ENCODE measurements at regions not wholly inside any gene's neighbourhood (a gene's known extent, or its start where the extent isn't known, plus 50 kb on each side); places are given as distances from the start of the nearest gene placed in this dataset.
"Not testable (repeated sequence)": the region's sequence is repeated elsewhere in the genome, so short reads cannot be mapped to it uniquely, and the experiment has no call there.

GRCh38 chrX:3820167-3820566 lies 106.7 kb upstream of the PRKX start:
- WGBS (ENCODE audit: low lambda C conversion rate), result 13% methylated on average over 4 of the region's 4 CpGs

GRCh38 chrX:3817480-3817879 lies 104.0 kb upstream of the PRKX start:
- Histone ChIP-seq H3F3A (replicated peaks; ENCODE audit: insufficient read depth) (peaks cover 25% of the 10 kb centered on the region), H3K36me3 (replicated peaks in 1 of 2; ENCODE audit: control insufficient read depth in 1 of 2, insufficient read depth in 2 of 2, low read length in 1 of 2) (peaks cover 11 to 27% of the 10 kb centered on the region in 2 experiments), H4K20me1 (ENCODE audit: insufficient read depth) (peaks cover 15% of the 10 kb centered on the region), H3K4me1 (ENCODE audit: control insufficient read depth in 1 of 2, insufficient read depth in 2 of 2, low read depth in 1 of 2, low read length in 1 of 2) (peaks cover 0 to 13% of the 10 kb centered on the region in 2 experiments; a peak in 3 of 4 replicates), H3K79me2 (ENCODE audit: insufficient read depth) (peaks cover 28% of the 10 kb centered on the region)
- H3K4me2 ChIP-seq; H2AFZ ChIP-seq (ENCODE audit: low read depth); H3K4me3 ChIP-seq (ENCODE audit: low read depth in 2 of 2, low read length in 1 of 2); CTCF ChIA-PET; H3K27me3 ChIP-seq (ENCODE audit: insufficient read depth); DNase-seq; POLR2A ChIA-PET; H3K9ac ChIP-seq; H3K9me3 ChIP-seq; H3K27ac ChIP-seq (ENCODE audit: low read depth in 2 of 2, low read length in 1 of 2); H3K9me2 ChIP-seq: not testable (repeated sequence)
- 98% methylated on average over 5 of the region's 5 CpGs for WGBS (ENCODE audit: low lambda C conversion rate)

More at GRCh38 chrX:3820167-3820566, 106.7 kb upstream of the PRKX start:
- Histone ChIP-seq H3K4me2 (peak overlapping the region; percentile 4; the same call in 1 of the 2 replicates), H3K4me1 (ENCODE audit: control insufficient read depth in 1 of 2, insufficient read depth in 2 of 2, low read depth in 1 of 2, low read length in 1 of 2) (peaks cover 0 to 13% of the 10 kb centered on the region in 2 experiments; a peak in 3 of 4 replicates), H3K27ac (ENCODE audit: low read depth in 2 of 2, low read length in 1 of 2) (peak overlapping the region in 1 of 2 experiments; percentile 70; a peak in 2 of 4 replicates), H3K36me3 (replicated peaks in 1 of 2; ENCODE audit: control insufficient read depth in 1 of 2, insufficient read depth in 2 of 2, low read length in 1 of 2) (peaks cover 11 to 27% of the 10 kb centered on the region in 2 experiments), H3F3A (replicated peaks; ENCODE audit: insufficient read depth) (peaks cover 23% of the 10 kb centered on the region), H3K9me3 (no peaks in the 10 kb centered on the region), H2AFZ (ENCODE audit: low read depth) (no peak overlapping the region), H3K4me3 (ENCODE audit: low read depth in 2 of 2, low read length in 1 of 2) (no peak overlapping the region), H4K20me1 (ENCODE audit: insufficient read depth) (peaks cover 15% of the 10 kb centered on the region), H3K79me2 (ENCODE audit: insufficient read depth) (peaks cover 21% of the 10 kb centered on the region), H3K9me2 (no peaks in the 10 kb centered on the region), H3K9ac (no peak overlapping the region), H3K27me3 (ENCODE audit: insufficient read depth) (no peaks in the 10 kb centered on the region)
- DNase-seq, result no peak
- CTCF ChIA-PET, result interaction anchor here (1.1 kb wide), 1 partner anchor 181 kb away, joined by 4 read pairs; no protein-coding TSS in a partner anchor
- POLR2A ChIA-PET, result no interaction called here
- TF ChIP-seq TEAD4 (IDR thresholded peaks at IDR 0.05; ENCODE audit: borderline replicate concordance, insufficient read depth) (peak; percentile 53; the same call in 1 of the 2 replicates), RXRA (IDR thresholded peaks at IDR 0.05; ENCODE audit: borderline replicate concordance, low read depth) (0 out of 2 replicates have a peak, but pooled peaks have one; percentile 9), FOSL2 (IDR thresholded peaks at IDR 0.05; ENCODE audit: borderline replicate concordance, low read depth) (peak; percentile 73; the same call in 1 of the 2 replicates), RCOR1 (IDR thresholded peaks at IDR 0.05; ENCODE audit: low read length) (no peak), JUND (IDR thresholded peaks at IDR 0.05) (peak; percentile 79), NFIC (IDR thresholded peaks at IDR 0.05; ENCODE audit: borderline replicate concordance) (no peak), PBX3 (IDR thresholded peaks at IDR 0.05) (peak; percentile 14; the same call in 1 of the 2 replicates), MAX (IDR thresholded peaks at IDR 0.05; ENCODE audit: low read depth) (peak; percentile 47; the same call in 1 of the 2 replicates), TAF1 (IDR thresholded peaks at IDR 0.05; ENCODE audit: borderline replicate concordance, low read depth, low read length) (no peak), TCF12 (IDR thresholded peaks at IDR 0.05) (peak; percentile 61)

Data from SK-N-SH (cell line).